ENCODE measurements at regions not wholly inside any gene's neighbourhood (a gene's known extent, or its start where the extent isn't known, plus 50 kb on each side); places are given as distances from the start of the nearest gene placed in this dataset.

- DNase-seq (no peak), ATAC-seq (ENCODE audit: poor library complexity) (no peak)
- Histone ChIP-seq H3K9me3 (ENCODE audit: control insufficient read depth in 1 of 2, insufficient read depth in 1 of 2, low read length in 2 of 2) (peaks cover 0 to 6% of the 10 kb centered on the region in 2 experiments), H3K36me3 (ENCODE audit: insufficient read depth, low read length) (no peaks in the 10 kb centered on the region), H3K27me3 (ENCODE audit: control insufficient read depth in 1 of 2, insufficient read depth in 2 of 2, low read length in 2 of 2) (peaks cover 3 to 19% of the 10 kb centered on the region in 2 experiments), H3K27ac (ENCODE audit: low read depth in 1 of 2, low read length in 2 of 2) (no peak overlapping the region), H3K4me1 (ENCODE audit: insufficient read depth, low read length) (no peaks in the 10 kb centered on the region), H3K4me3 (ENCODE audit: low read length) (no peak overlapping the region)
- CTCF ChIA-PET: no interaction called here
- Mint-ChIP-seq H3K27ac (no peak overlapping the region), H3K27me3 (peaks cover 36% of the 10 kb centered on the region), H3K4me3 (no peak overlapping the region), H3K36me3 (ENCODE audit: low read depth) (no peaks in the 10 kb centered on the region), H3K4me1 (ENCODE audit: low read depth) (no peaks in the 10 kb centered on the region), H3K9me3 (peaks cover 2% of the 10 kb centered on the region)
- TF ChIP-seq, protein P1, sequence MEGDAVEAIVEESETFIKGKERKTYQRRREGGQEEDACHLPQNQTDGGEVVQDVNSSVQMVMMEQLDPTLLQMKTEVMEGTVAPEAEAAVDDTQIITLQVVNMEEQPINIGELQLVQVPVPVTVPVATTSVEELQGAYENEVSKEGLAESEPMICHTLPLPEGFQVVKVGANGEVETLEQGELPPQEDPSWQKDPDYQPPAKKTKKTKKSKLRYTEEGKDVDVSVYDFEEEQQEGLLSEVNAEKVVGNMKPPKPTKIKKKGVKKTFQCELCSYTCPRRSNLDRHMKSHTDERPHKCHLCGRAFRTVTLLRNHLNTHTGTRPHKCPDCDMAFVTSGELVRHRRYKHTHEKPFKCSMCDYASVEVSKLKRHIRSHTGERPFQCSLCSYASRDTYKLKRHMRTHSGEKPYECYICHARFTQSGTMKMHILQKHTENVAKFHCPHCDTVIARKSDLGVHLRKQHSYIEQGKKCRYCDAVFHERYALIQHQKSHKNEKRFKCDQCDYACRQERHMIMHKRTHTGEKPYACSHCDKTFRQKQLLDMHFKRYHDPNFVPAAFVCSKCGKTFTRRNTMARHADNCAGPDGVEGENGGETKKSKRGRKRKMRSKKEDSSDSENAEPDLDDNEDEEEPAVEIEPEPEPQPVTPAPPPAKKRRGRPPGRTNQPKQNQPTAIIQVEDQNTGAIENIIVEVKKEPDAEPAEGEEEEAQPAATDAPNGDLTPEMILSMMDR (IDR thresholded peaks at IDR 0.05): no peak
- intact Hi-C loops (cut with DNase I, micrococcal nuclease): no loop called here
- POLR2A ChIA-PET: no interaction called here
Measured at GRCh38 chr1:159641221-159641620, 53.6 kb downstream of the APCS start.

GRCh38 chr1:159646687-159647086 is 59.1 kb downstream of the APCS start:
- H3K27ac Mint-ChIP-seq: no peak overlapping the region
- Histone ChIP-seq H3K4me3 (ENCODE audit: low read length) (no peak overlapping the region), H3K27me3 (ENCODE audit: control insufficient read depth in 1 of 2, insufficient read depth in 2 of 2, low read length in 2 of 2) (peaks cover 3 to 7% of the 10 kb centered on the region in 2 experiments), H3K9me3 (ENCODE audit: control insufficient read depth in 1 of 2, insufficient read depth in 1 of 2, low read length in 2 of 2) (peaks cover 0 to 6% of the 10 kb centered on the region in 2 experiments), H3K27ac (ENCODE audit: low read depth in 1 of 2, low read length in 2 of 2) (no peak overlapping the region), H3K36me3 (ENCODE audit: insufficient read depth, low read length) (no peaks in the 10 kb centered on the region), H3K4me1 (ENCODE audit: insufficient read depth, low read length) (no peaks in the 10 kb centered on the region)
- no peak overlapping the region for H3K4me3 Mint-ChIP-seq
- TF ChIP-seq, protein P1 (IDR thresholded peaks at IDR 0.05): no peak
- ATAC-seq (ENCODE audit: poor library complexity) (no peak), DNase-seq (peak in 3 of 14 experiments; percentile 18 to 39 (median 32))
- H3K36me3 Mint-ChIP-seq (ENCODE audit: low read depth): no peaks in the 10 kb centered on the region
- intact Hi-C loops (cut with DNase I, micrococcal nuclease): no loop called here
- peaks cover 31% of the 10 kb centered on the region for H3K27me3 Mint-ChIP-seq
- H3K4me1 Mint-ChIP-seq (ENCODE audit: low read depth): no peaks in the 10 kb centered on the region
- ChIA-PET POLR2A (no interaction called here), CTCF (no interaction called here)
- H3K9me3 Mint-ChIP-seq: peaks cover 2% of the 10 kb centered on the region

- Mint-ChIP-seq H3K27ac (no peak overlapping the region), H3K4me1 (ENCODE audit: low read depth) (no peaks in the 10 kb centered on the region), H3K4me3 (no peak overlapping the region), H3K9me3 (peaks cover 2% of the 10 kb centered on the region), H3K36me3 (ENCODE audit: low read depth) (no peaks in the 10 kb centered on the region), H3K27me3 (peaks cover 23% of the 10 kb centered on the region)
- Histone ChIP-seq H3K4me3 (ENCODE audit: low read length) (no peak overlapping the region), H3K9me3 (ENCODE audit: control insufficient read depth in 1 of 2, insufficient read depth in 1 of 2, low read length in 2 of 2) (peaks cover 0 to 6% of the 10 kb centered on the region in 2 experiments), H3K36me3 (ENCODE audit: insufficient read depth, low read length) (no peaks in the 10 kb centered on the region), H3K4me1 (ENCODE audit: insufficient read depth, low read length) (no peaks in the 10 kb centered on the region), H3K27me3 (ENCODE audit: control insufficient read depth in 1 of 2, insufficient read depth in 2 of 2, low read length in 2 of 2) (peaks cover 0 to 3% of the 10 kb centered on the region in 2 experiments), H3K27ac (ENCODE audit: low read depth in 1 of 2, low read length in 2 of 2) (no peak overlapping the region)
- ATAC-seq (ENCODE audit: poor library complexity) (no peak), DNase-seq (no peak)
- TF ChIP-seq, protein P1 (IDR thresholded peaks at IDR 0.05): no peak
- intact Hi-C loops (cut with DNase I, micrococcal nuclease): no loop called here
- ChIA-PET POLR2A (no interaction called here), CTCF (no interaction called here)
Measured at GRCh38 chr1:159647616-159648015, 60.0 kb downstream of the APCS start.
